SK-N-SH (cell line): ENCODE measurements at regions not wholly inside any gene's neighbourhood (a gene's known extent, or its start where the extent isn't known, plus 50 kb on each side); places are given as distances from the start of the nearest gene placed in this dataset.

Source experiments
- CTCF ChIA-PET: fragments of 300-600, 350-600 bp; formaldehyde crosslinking; extraction: SDS; loops from one replicate; lab custom pipeline; 2021; lab: Yijun Ruan, JAX
- POLR2A ChIA-PET: fragments of 350-600 bp; sonication (Branson Sonifier 250); formaldehyde crosslinking; extraction: SDS; loops from one replicate; lab custom pipeline; 2020; ENCODE audit warnings: antibody characterized with exemption, inconsistent platforms; lab: Yijun Ruan, JAX
- DNase-seq: peaks from one replicate; pipeline ENCODE4 v3.0.0; 2012
- H2AFZ ChIP-seq: fragments of 200-600 bp; sonication (generic); 2 replicates; pipeline ENCODE4 v1.8.1; 2016; ENCODE audit warnings: antibody characterized with exemption, mild to moderate bottlenecking, low read depth
- H3F3A ChIP-seq: fragments of 200-600 bp; sonication (generic); replicated peaks from 2 replicates; pipeline ENCODE3; 2016; ENCODE audit warnings: antibody characterized with exemption, mild to moderate bottlenecking; ENCODE audit not compliant: insufficient read depth
- H3K27ac ChIP-seq, 2 experiments: fragments of 200-500 bp in 1 of 2; fragments of 200-600 bp in 1 of 2; sonication (Bioruptor generic) in 1 of 2; sonication (generic), shearing (Covaris generic) in 1 of 2; 2 replicates each; pipeline versions ENCODE4 v1.5.1 to v1.6.1; 2014 to 2016; ENCODE audit warnings: low read depth in 2 of 2, inconsistent platforms in 1 of 2, low read length in 1 of 2, mild to moderate bottlenecking in 1 of 2, mixed read lengths in 1 of 2
- H3K27me3 ChIP-seq: fragments of 200-600 bp; sonication (generic), shearing (Covaris generic); 2 replicates; pipeline ENCODE4 v1.6.1; 2016; ENCODE audit warnings: mixed run types; ENCODE audit not compliant: insufficient read depth
- H3K36me3 ChIP-seq, 2 experiments: fragments of 200-500 bp in 1 of 2; fragments of 200-600 bp in 1 of 2; sonication (Bioruptor generic) in 1 of 2; sonication (generic) in 1 of 2; replicated peaks in 1 of 2; 2 replicates each; pipeline versions ENCODE3 to v1.5.1; 2014 to 2016; ENCODE audit warnings: low read length in 1 of 2, mild to moderate bottlenecking in 1 of 2; ENCODE audit not compliant: insufficient read depth in 2 of 2, control insufficient read depth in 1 of 2
- H3K4me1 ChIP-seq, 2 experiments: fragments of 200-500 bp in 1 of 2; fragments of 200-600 bp in 1 of 2; sonication (Bioruptor generic) in 1 of 2; sonication (generic), shearing (Covaris generic) in 1 of 2; 2 replicates each; pipeline versions ENCODE4 v1.5.1 to v1.6.1; 2014 to 2016; ENCODE audit warnings: low read depth in 1 of 2, low read length in 1 of 2, mixed run types in 1 of 2; ENCODE audit not compliant: insufficient read depth in 2 of 2, control insufficient read depth in 1 of 2
- H3K4me2 ChIP-seq: fragments of 200-600 bp; sonication (generic), shearing (Covaris generic); 2 replicates; pipeline ENCODE4 v1.6.1; 2017; ENCODE audit warnings: mixed run types
- H3K4me3 ChIP-seq, 2 experiments: fragments of 200-500 bp in 1 of 2; fragments of 200-600 bp in 1 of 2; sonication (Bioruptor generic) in 1 of 2; sonication (generic), shearing (Covaris generic) in 1 of 2; 2 replicates each; pipeline versions ENCODE4 v1.5.1 to v1.8.1; 2014 to 2016; ENCODE audit warnings: low read depth in 2 of 2, inconsistent platforms in 1 of 2, low read length in 1 of 2, mild to moderate bottlenecking in 1 of 2, mixed read lengths in 1 of 2, moderate library complexity in 1 of 2
- H3K79me2 ChIP-seq: fragments of 200-600 bp; sonication (generic); 2 replicates; pipeline ENCODE4 v1.8.1; 2017; ENCODE audit warnings: mild to moderate bottlenecking; ENCODE audit not compliant: insufficient read depth
- H3K9ac ChIP-seq: fragments of 200-600 bp; sonication (generic); 2 replicates; pipeline ENCODE4 v1.6.1; 2017; ENCODE audit warnings: mixed run types
- H3K9me2 ChIP-seq: fragments of 200-600 bp; sonication (generic); 2 replicates; pipeline ENCODE4 v1.6.1; 2017; ENCODE audit warnings: mixed run types
- H3K9me3 ChIP-seq: fragments of 200-600 bp; sonication (generic); 2 replicates; pipeline ENCODE4 v1.6.1; 2017; ENCODE audit warnings: mixed run types, mild to moderate bottlenecking, moderate library complexity
- H4K20me1 ChIP-seq: fragments of 200-600 bp; sonication (generic); 2 replicates; pipeline ENCODE4 v1.6.1; 2017; ENCODE audit warnings: mild to moderate bottlenecking, mixed run types; ENCODE audit not compliant: insufficient read depth
- CHD2 ChIP-seq: fragments of 150-350 bp; IDR thresholded peaks from 2 replicates; pipeline ENCODE4 v1.6.1; 2018; ENCODE audit warnings: low read length; ENCODE audit not compliant: partially characterized antibody
- CTCF ChIP-seq: fragments of 200-600 bp; sonication (generic); IDR thresholded peaks from 2 replicates; pipeline ENCODE4 v1.6.1; 2017; ENCODE audit warnings: antibody characterized with exemption, mild to moderate bottlenecking, moderate library complexity
- ELF1 ChIP-seq: IDR thresholded peaks from 2 replicates; pipeline ENCODE4 v1.4.0; 2012
- EP300 ChIP-seq, 2 experiments: IDR thresholded peaks; 2 replicates each; pipeline versions ENCODE4 v1.4.0 to v1.6.1; 2012; ENCODE audit warnings: borderline replicate concordance in 1 of 2, low read depth in 1 of 2, low read length in 1 of 2
- FOXJ3 ChIP-seq: sonication (generic); formaldehyde crosslinking; IDR thresholded peaks from 2 replicates; pipeline ENCODE4 v1.5.1; 2020; ENCODE audit warnings: mild to moderate bottlenecking, missing genetic modification reagents
- FOXM1 ChIP-seq: IDR thresholded peaks from 2 replicates; pipeline ENCODE4 v1.4.0; 2012; ENCODE audit warnings: low read depth, mild to moderate bottlenecking
- GABPA ChIP-seq: IDR thresholded peaks from 2 replicates; pipeline ENCODE4 v1.4.0; 2012; ENCODE audit warnings: low read depth, mild to moderate bottlenecking
- GATA2 ChIP-seq: sonication (generic); formaldehyde crosslinking; IDR thresholded peaks from 2 replicates; pipeline ENCODE4 v1.5.0; 2020; ENCODE audit warnings: mild to moderate bottlenecking, missing genetic modification reagents
- IRF3 ChIP-seq: fragments of 150-350 bp; IDR thresholded peaks from 2 replicates; pipeline ENCODE4 v1.6.1; 2016; ENCODE audit warnings: mild to moderate bottlenecking, low read depth, low read length
- MAX ChIP-seq: IDR thresholded peaks from 2 replicates; pipeline ENCODE4 v1.4.0; 2012; ENCODE audit warnings: low read depth
- MEF2A ChIP-seq: IDR thresholded peaks from 2 replicates; pipeline ENCODE4 v1.4.0; 2012; ENCODE audit warnings: low read depth, borderline replicate concordance
- MXI1 ChIP-seq: IDR thresholded peaks from 2 replicates; pipeline ENCODE4 v1.6.1; 2012; ENCODE audit warnings: mild to moderate bottlenecking, low read depth, low read length, improper control_type of control experiment
- NRF1 ChIP-seq: IDR thresholded peaks from 2 replicates; pipeline ENCODE4 v1.6.1; 2012; ENCODE audit warnings: low read depth, mild to moderate bottlenecking, low read length
- POLR2AphosphoS5 ChIP-seq: IDR thresholded peaks from 2 replicates; pipeline ENCODE4 v1.6.1; 2012; ENCODE audit warnings: low read depth, low read length
- RAD21 ChIP-seq: IDR thresholded peaks from 2 replicates; pipeline ENCODE4 v1.6.1; 2012; ENCODE audit warnings: mild to moderate bottlenecking, low read length
- RXRA ChIP-seq: IDR thresholded peaks from 2 replicates; pipeline ENCODE4 v1.4.0; 2012; ENCODE audit warnings: low read depth, mild to moderate bottlenecking, borderline replicate concordance
- SMC3 ChIP-seq: IDR thresholded peaks from 2 replicates; pipeline ENCODE4 v1.6.1; 2012; ENCODE audit warnings: low read depth, low read length, improper control_type of control experiment
- TAF1 ChIP-seq: IDR thresholded peaks from 2 replicates; pipeline ENCODE4 v1.6.1; 2012; ENCODE audit warnings: low read depth, mild to moderate bottlenecking, low read length, moderate library complexity, borderline replicate concordance
- TEAD4 ChIP-seq: IDR thresholded peaks from 2 replicates; pipeline ENCODE4 v1.4.0; 2012; ENCODE audit warnings: mild to moderate bottlenecking, borderline replicate concordance; ENCODE audit not compliant: insufficient read depth
- USF2 ChIP-seq: fragments of 150-350 bp; IDR thresholded peaks from 2 replicates; pipeline ENCODE4 v1.6.1; 2017; ENCODE audit warnings: antibody characterized with exemption, low read length, low read depth, borderline replicate concordance
- YY1 ChIP-seq: IDR thresholded peaks from 2 replicates; pipeline ENCODE4 v1.4.0; 2012; ENCODE audit warnings: low read depth, mild to moderate bottlenecking
- WGBS: methylation state at CpG from one replicate; pipeline ENCODE4 v1.1.6; 2017; ENCODE audit warnings: low lambda C conversion rate; 5-methylcytosine and 5-hydroxymethylcytosine counted together

GRCh38 chr4:85177679-85178078, 211.2 kb upstream of the WDFY3 start:
- no peaks in the 10 kb centered on the region for H3K27me3 ChIP-seq
- CTCF ChIA-PET, result no interaction called here
- no peaks in the 10 kb centered on the region for H3K9me2 ChIP-seq
- no peak overlapping the region for H3K4me3 ChIP-seq
- H3K36me3 ChIP-seq, result no peaks in the 10 kb centered on the region
- no peaks in the 10 kb centered on the region; a peak in 1 of 4 replicates for H3K4me1 ChIP-seq
- no peaks in the 10 kb centered on the region for H3F3A ChIP-seq
- POLR2A ChIA-PET, result no interaction called here
- DNase-seq, result no peak
- H3K79me2 ChIP-seq, result no peaks in the 10 kb centered on the region
- H3K4me2 ChIP-seq, result no peak overlapping the region
- no peak overlapping the region for H2AFZ ChIP-seq
- TF ChIP-seq MAX (no peak), MEF2A (no peak)
- no peak overlapping the region for H3K9ac ChIP-seq
- no peaks in the 10 kb centered on the region for H4K20me1 ChIP-seq
- no peak overlapping the region for H3K27ac ChIP-seq
- H3K9me3 ChIP-seq, result no peaks in the 10 kb centered on the region

GRCh38 chr4:85180533-85180932, 214.0 kb upstream of the WDFY3 start:
- no peak overlapping the region for H3K4me3 ChIP-seq
- 15% methylated on average over 3 of the region's 3 CpGs for WGBS
- no peak for DNase-seq
- no peaks in the 10 kb centered on the region; a peak in 1 of 4 replicates for H3K4me1 ChIP-seq
- no peaks in the 10 kb centered on the region for H3K9me3 ChIP-seq
- no peak overlapping the region for H3K27ac ChIP-seq
- no peak overlapping the region for H2AFZ ChIP-seq
- ChIA-PET CTCF (interaction anchor here (1.1 kb wide), 1 partner anchor 32 kb away, joined by 4 read pairs; no protein-coding TSS in a partner anchor), POLR2A (no interaction called here)
- no peaks in the 10 kb centered on the region for H4K20me1 ChIP-seq
- no peaks in the 10 kb centered on the region for H3K36me3 ChIP-seq
- H3K27me3 ChIP-seq, result no peaks in the 10 kb centered on the region
- no peak for TF ChIP-seq MXI1
- TF ChIP-seq GATA2 (CRISPR knock-in tag), result no peak
- no peak for TF ChIP-seq TEAD4
- TF ChIP-seq TAF1, result no peak
- no peak for TF ChIP-seq YY1
- no peak for TF ChIP-seq NRF1
- no peak for TF ChIP-seq POLR2AphosphoS5
- TF ChIP-seq ELF1, result no peak
- TF ChIP-seq RAD21, result no peak
- TF ChIP-seq CTCF, result no peak
- H3K9ac ChIP-seq, result no peak overlapping the region
- H3F3A ChIP-seq, result no peaks in the 10 kb centered on the region
- H3K4me2 ChIP-seq, result no peak overlapping the region
- no peaks in the 10 kb centered on the region for H3K79me2 ChIP-seq
- H3K9me2 ChIP-seq, result no peaks in the 10 kb centered on the region

- no peak overlapping the region for H3K9ac ChIP-seq
- no peaks in the 10 kb centered on the region for H3K4me1 ChIP-seq
- H3K4me3 ChIP-seq, result no peak overlapping the region
- H3K79me2 ChIP-seq, result no peaks in the 10 kb centered on the region
- no peaks in the 10 kb centered on the region for H3F3A ChIP-seq
- WGBS, result 0% methylated on average over 1 of the region's 1 CpG
- no peaks in the 10 kb centered on the region for H4K20me1 ChIP-seq
- H3K4me2 ChIP-seq, result no peak overlapping the region
- H3K9me3 ChIP-seq, result no peaks in the 10 kb centered on the region
- no peak for DNase-seq
- no peak overlapping the region for H3K27ac ChIP-seq
- no peaks in the 10 kb centered on the region for H3K36me3 ChIP-seq
- H2AFZ ChIP-seq, result no peak overlapping the region
- POLR2A ChIA-PET, result no interaction called here
- no peaks in the 10 kb centered on the region for H3K9me2 ChIP-seq
- CTCF ChIA-PET, result no interaction called here
- H3K27me3 ChIP-seq, result no peaks in the 10 kb centered on the region
- TF ChIP-seq RXRA (no peak), POLR2AphosphoS5 (no peak), YY1 (no peak), EP300 (IDR thresholded peaks at IDR 0.05; ENCODE audit: borderline replicate concordance in 1 of 2, low read depth in 1 of 2, low read length in 1 of 2) (no peak), CHD2 (no peak), MEF2A (no peak), SMC3 (no peak), USF2 (no peak), MXI1 (no peak), IRF3 (no peak), RAD21 (no peak), GABPA (no peak), FOXJ3 (CRISPR knock-in tag) (no peak), FOXM1 (no peak)
Measured at GRCh38 chr4:85187106-85187505, 220.6 kb upstream of the WDFY3 start.
